Breast epithelium (tissue), 3 donors: ENCODE measurements at regions not wholly inside any gene's neighbourhood (a gene's known extent, or its start where the extent isn't known, plus 50 kb on each side); places are given as distances from the start of the nearest gene placed in this dataset.

Source experiments
- POLR2A ChIP-seq: fragments of 450-650 bp; IDR thresholded peaks from one replicate; pipeline ENCODE4 v1.6.1; 2016; ENCODE audit warnings: antibody characterized with exemption, mild to moderate bottlenecking, moderate library complexity
- POLR2AphosphoS5 ChIP-seq, 3 donors: sonication (generic); formaldehyde crosslinking; IDR thresholded peaks; one replicate each; pipeline ENCODE4 v1.6.1; 2017; ENCODE audit warnings: antibody characterized with exemption in 3 of 3
- TF ChIP-seq, protein P1 (sequence below), 3 donors: fragments of 450-650 bp; IDR thresholded peaks; one replicate each; pipeline ENCODE4 v1.5.1; 2016 to 2017; ENCODE audit warnings: antibody characterized with exemption in 3 of 3, mild to moderate bottlenecking in 3 of 3, moderate library complexity in 3 of 3

GRCh38 chr16:73231379-73231778 lies 183.5 kb upstream of the ZFHX3 start:
- TF ChIP-seq POLR2AphosphoS5 (IDR thresholded peaks at IDR 0.05): no peak
- no peak for TF ChIP-seq POLR2A
- TF ChIP-seq, protein P1, sequence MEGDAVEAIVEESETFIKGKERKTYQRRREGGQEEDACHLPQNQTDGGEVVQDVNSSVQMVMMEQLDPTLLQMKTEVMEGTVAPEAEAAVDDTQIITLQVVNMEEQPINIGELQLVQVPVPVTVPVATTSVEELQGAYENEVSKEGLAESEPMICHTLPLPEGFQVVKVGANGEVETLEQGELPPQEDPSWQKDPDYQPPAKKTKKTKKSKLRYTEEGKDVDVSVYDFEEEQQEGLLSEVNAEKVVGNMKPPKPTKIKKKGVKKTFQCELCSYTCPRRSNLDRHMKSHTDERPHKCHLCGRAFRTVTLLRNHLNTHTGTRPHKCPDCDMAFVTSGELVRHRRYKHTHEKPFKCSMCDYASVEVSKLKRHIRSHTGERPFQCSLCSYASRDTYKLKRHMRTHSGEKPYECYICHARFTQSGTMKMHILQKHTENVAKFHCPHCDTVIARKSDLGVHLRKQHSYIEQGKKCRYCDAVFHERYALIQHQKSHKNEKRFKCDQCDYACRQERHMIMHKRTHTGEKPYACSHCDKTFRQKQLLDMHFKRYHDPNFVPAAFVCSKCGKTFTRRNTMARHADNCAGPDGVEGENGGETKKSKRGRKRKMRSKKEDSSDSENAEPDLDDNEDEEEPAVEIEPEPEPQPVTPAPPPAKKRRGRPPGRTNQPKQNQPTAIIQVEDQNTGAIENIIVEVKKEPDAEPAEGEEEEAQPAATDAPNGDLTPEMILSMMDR (IDR thresholded peaks at IDR 0.05): no peak
